ENCODE measurements at regions not wholly inside any gene's neighbourhood (a gene's known extent, or its start where the extent isn't known, plus 50 kb on each side); places are given as distances from the start of the nearest gene placed in this dataset.

- Histone ChIP-seq H3K9me3 (no peaks in the 10 kb centered on the region), H3K36me3 (ENCODE audit: control insufficient read depth in 2 of 2, extremely low read depth in 1 of 2, insufficient read depth in 1 of 2, low read length in 1 of 2) (no peaks in the 10 kb centered on the region), H3K27ac (ENCODE audit: low read length) (no peak overlapping the region), H3K4me3 (ENCODE audit: control insufficient read depth in 1 of 2, extremely low read depth in 1 of 2, low read length in 1 of 2) (no peak overlapping the region), H3K27me3 (replicated peaks in 1 of 2; ENCODE audit: control insufficient read depth in 2 of 2, extremely low read depth in 1 of 2, insufficient read depth in 2 of 2, low read length in 1 of 2) (no peaks in the 10 kb centered on the region), H3K4me1 (ENCODE audit: control insufficient read depth in 1 of 2, extremely low read depth in 1 of 2, insufficient read depth in 2 of 2, low read length in 2 of 2) (no peaks in the 10 kb centered on the region)
- Mint-ChIP-seq H3K27me3 (no peaks in the 10 kb centered on the region), H3K27ac (no peak overlapping the region), H3K9me3 (peaks cover 10 to 19% (median 16%) of the 10 kb centered on the region in 3 donors), H3K36me3 (no peaks in the 10 kb centered on the region), H3K4me1 (no peaks in the 10 kb centered on the region), H3K4me3 (no peak overlapping the region)
- CTCF ChIA-PET: no interaction called here
- POLR2A ChIA-PET: no interaction called here
- ATAC-seq (replicated peaks in 1 of 4): no peak
- DNase-seq: no peak
Observed at GRCh38 chr14:42814817-42815216, 1208.1 kb downstream of the LRFN5 start.

- Histone ChIP-seq H3K4me3 (ENCODE audit: control insufficient read depth in 1 of 2, extremely low read depth in 1 of 2, low read length in 1 of 2) (no peak overlapping the region), H3K4me1 (ENCODE audit: control insufficient read depth in 1 of 2, extremely low read depth in 1 of 2, insufficient read depth in 2 of 2, low read length in 2 of 2) (no peaks in the 10 kb centered on the region), H3K27me3 (replicated peaks in 1 of 2; ENCODE audit: control insufficient read depth in 2 of 2, extremely low read depth in 1 of 2, insufficient read depth in 2 of 2, low read length in 1 of 2) (no peaks in the 10 kb centered on the region), H3K36me3 (ENCODE audit: control insufficient read depth in 2 of 2, extremely low read depth in 1 of 2, insufficient read depth in 1 of 2, low read length in 1 of 2) (no peaks in the 10 kb centered on the region), H3K9me3 (no peaks in the 10 kb centered on the region), H3K27ac (ENCODE audit: low read length) (no peak overlapping the region)
- DNase-seq (no peak), ATAC-seq (replicated peaks in 1 of 4) (no peak)
- Mint-ChIP-seq H3K27me3 (no peaks in the 10 kb centered on the region), H3K27ac (no peak overlapping the region), H3K9me3 (peaks cover 0 to 4% (median 0%) of the 10 kb centered on the region in 3 donors), H3K4me1 (no peaks in the 10 kb centered on the region), H3K36me3 (no peaks in the 10 kb centered on the region), H3K4me3 (no peak overlapping the region)
- WGBS (ENCODE audit: insufficient coverage): no CpG with 5 or more reads among the region's 2 CpGs
- CTCF ChIA-PET: no interaction called here
- POLR2A ChIA-PET: no interaction called here
Observed at GRCh38 chr14:42806909-42807315, 1200.2 kb downstream of the LRFN5 start.

- H3K9me3 Mint-ChIP-seq: peaks cover 0 to 12% (median 4%) of the 10 kb centered on the region in 3 donors
- Histone ChIP-seq H3K27me3 (replicated peaks in 1 of 2; ENCODE audit: control insufficient read depth in 2 of 2, extremely low read depth in 1 of 2, insufficient read depth in 2 of 2, low read length in 1 of 2) (no peaks in the 10 kb centered on the region), H3K27ac (ENCODE audit: low read length) (no peak overlapping the region), H3K36me3 (ENCODE audit: control insufficient read depth in 2 of 2, extremely low read depth in 1 of 2, insufficient read depth in 1 of 2, low read length in 1 of 2) (no peaks in the 10 kb centered on the region), H3K9me3 (peaks cover 2% of the 10 kb centered on the region), H3K4me1 (ENCODE audit: control insufficient read depth in 1 of 2, extremely low read depth in 1 of 2, insufficient read depth in 2 of 2, low read length in 2 of 2) (no peaks in the 10 kb centered on the region), H3K4me3 (ENCODE audit: control insufficient read depth in 1 of 2, extremely low read depth in 1 of 2, low read length in 1 of 2) (no peak overlapping the region)
- H3K27me3 Mint-ChIP-seq: no peaks in the 10 kb centered on the region
- no peak overlapping the region for H3K27ac Mint-ChIP-seq
- ChIA-PET POLR2A (no interaction called here), CTCF (no interaction called here)
- H3K4me3 Mint-ChIP-seq: no peak overlapping the region
- WGBS (ENCODE audit: insufficient coverage): 87% methylated on average over 3 of the region's 4 CpGs
- DNase-seq (no peak), ATAC-seq (replicated peaks in 1 of 4) (no peak)
- no peaks in the 10 kb centered on the region for H3K4me1 Mint-ChIP-seq
- no peaks in the 10 kb centered on the region for H3K36me3 Mint-ChIP-seq
Observed at GRCh38 chr14:42804141-42804540, 1197.5 kb downstream of the LRFN5 start.

GRCh38 chr14:42802346-42802745 lies 1195.7 kb downstream of the LRFN5 start:
- Histone ChIP-seq H3K4me1 (ENCODE audit: control insufficient read depth in 1 of 2, extremely low read depth in 1 of 2, insufficient read depth in 2 of 2, low read length in 2 of 2) (no peaks in the 10 kb centered on the region), H3K27me3 (replicated peaks in 1 of 2; ENCODE audit: control insufficient read depth in 2 of 2, extremely low read depth in 1 of 2, insufficient read depth in 2 of 2, low read length in 1 of 2) (no peaks in the 10 kb centered on the region), H3K27ac (ENCODE audit: low read length) (no peak overlapping the region), H3K36me3 (ENCODE audit: control insufficient read depth in 2 of 2, extremely low read depth in 1 of 2, insufficient read depth in 1 of 2, low read length in 1 of 2) (no peaks in the 10 kb centered on the region), H3K4me3 (ENCODE audit: control insufficient read depth in 1 of 2, extremely low read depth in 1 of 2, low read length in 1 of 2) (no peak overlapping the region), H3K9me3 (peaks cover 2% of the 10 kb centered on the region)
- Mint-ChIP-seq H3K4me3 (no peak overlapping the region), H3K27me3 (no peaks in the 10 kb centered on the region), H3K36me3 (no peaks in the 10 kb centered on the region), H3K4me1 (no peaks in the 10 kb centered on the region), H3K9me3 (peaks cover 11 to 26% (median 11%) of the 10 kb centered on the region in 3 donors), H3K27ac (no peak overlapping the region)
- no CpG with 5 or more reads among the region's 1 CpG for WGBS (ENCODE audit: insufficient coverage)
- DNase-seq: no peak
- ChIA-PET CTCF (no interaction called here), POLR2A (no interaction called here)
- ATAC-seq (replicated peaks in 1 of 4): no peak

- H3K27ac Mint-ChIP-seq: no peak overlapping the region
- CTCF ChIA-PET: no interaction called here
- no CpG with 5 or more reads among the region's 1 CpG for WGBS (ENCODE audit: insufficient coverage)
- no peak overlapping the region for H3K4me3 Mint-ChIP-seq
- H3K4me1 Mint-ChIP-seq: no peaks in the 10 kb centered on the region
- H3K27me3 Mint-ChIP-seq: no peaks in the 10 kb centered on the region
- POLR2A ChIA-PET: no interaction called here
- Histone ChIP-seq H3K27me3 (replicated peaks in 1 of 2; ENCODE audit: control insufficient read depth in 2 of 2, extremely low read depth in 1 of 2, insufficient read depth in 2 of 2, low read length in 1 of 2) (no peaks in the 10 kb centered on the region), H3K36me3 (ENCODE audit: control insufficient read depth in 2 of 2, extremely low read depth in 1 of 2, insufficient read depth in 1 of 2, low read length in 1 of 2) (no peaks in the 10 kb centered on the region), H3K27ac (ENCODE audit: low read length) (no peak overlapping the region), H3K9me3 (no peaks in the 10 kb centered on the region), H3K4me1 (ENCODE audit: control insufficient read depth in 1 of 2, extremely low read depth in 1 of 2, insufficient read depth in 2 of 2, low read length in 2 of 2) (no peaks in the 10 kb centered on the region), H3K4me3 (ENCODE audit: control insufficient read depth in 1 of 2, extremely low read depth in 1 of 2, low read length in 1 of 2) (no peak overlapping the region)
- DNase-seq (no peak), ATAC-seq (replicated peaks in 1 of 4) (no peak)
- no peaks in the 10 kb centered on the region for H3K36me3 Mint-ChIP-seq
- H3K9me3 Mint-ChIP-seq: peaks cover 7 to 18% (median 17%) of the 10 kb centered on the region in 3 donors
Observed at GRCh38 chr14:42792166-42792565, 1185.5 kb downstream of the LRFN5 start.

GRCh38 chr14:42782754-42783153 lies 1176.1 kb downstream of the LRFN5 start:
- no peak overlapping the region for H3K27ac Mint-ChIP-seq
- no peaks in the 10 kb centered on the region for H3K4me1 Mint-ChIP-seq
- H3K4me3 Mint-ChIP-seq: no peak overlapping the region
- Histone ChIP-seq H3K27ac (ENCODE audit: low read length) (no peak overlapping the region), H3K4me3 (ENCODE audit: control insufficient read depth in 1 of 2, extremely low read depth in 1 of 2, low read length in 1 of 2) (no peak overlapping the region), H3K9me3 (no peaks in the 10 kb centered on the region), H3K4me1 (ENCODE audit: control insufficient read depth in 1 of 2, extremely low read depth in 1 of 2, insufficient read depth in 2 of 2, low read length in 2 of 2) (no peaks in the 10 kb centered on the region), H3K27me3 (replicated peaks in 1 of 2; ENCODE audit: control insufficient read depth in 2 of 2, extremely low read depth in 1 of 2, insufficient read depth in 2 of 2, low read length in 1 of 2) (no peaks in the 10 kb centered on the region), H3K36me3 (ENCODE audit: control insufficient read depth in 2 of 2, extremely low read depth in 1 of 2, insufficient read depth in 1 of 2, low read length in 1 of 2) (no peaks in the 10 kb centered on the region)
- ATAC-seq (replicated peaks in 1 of 4): no peak
- H3K9me3 Mint-ChIP-seq: peaks cover 13 to 20% (median 17%) of the 10 kb centered on the region in 3 donors
- H3K36me3 Mint-ChIP-seq: no peaks in the 10 kb centered on the region
- no peak for DNase-seq
- CTCF ChIA-PET: no interaction called here
- WGBS (ENCODE audit: insufficient coverage): no CpG with 5 or more reads among the region's 3 CpGs
- no peaks in the 10 kb centered on the region for H3K27me3 Mint-ChIP-seq
- POLR2A ChIA-PET: no interaction called here

- Histone ChIP-seq H3K9me3 (no peaks in the 10 kb centered on the region), H3K27me3 (replicated peaks in 1 of 2; ENCODE audit: control insufficient read depth in 2 of 2, extremely low read depth in 1 of 2, insufficient read depth in 2 of 2, low read length in 1 of 2) (no peaks in the 10 kb centered on the region), H3K27ac (ENCODE audit: low read length) (no peak overlapping the region), H3K4me3 (ENCODE audit: control insufficient read depth in 1 of 2, extremely low read depth in 1 of 2, low read length in 1 of 2) (no peak overlapping the region), H3K4me1 (ENCODE audit: control insufficient read depth in 1 of 2, extremely low read depth in 1 of 2, insufficient read depth in 2 of 2, low read length in 2 of 2) (no peaks in the 10 kb centered on the region), H3K36me3 (ENCODE audit: control insufficient read depth in 2 of 2, extremely low read depth in 1 of 2, insufficient read depth in 1 of 2, low read length in 1 of 2) (no peaks in the 10 kb centered on the region)
- POLR2A ChIA-PET: no interaction called here
- ATAC-seq (replicated peaks in 1 of 4) (no peak), DNase-seq (no peak)
- CTCF ChIA-PET: no interaction called here
- H3K36me3 Mint-ChIP-seq: no peaks in the 10 kb centered on the region
- H3K4me3 Mint-ChIP-seq: no peak overlapping the region
- no peak overlapping the region for H3K27ac Mint-ChIP-seq
- H3K27me3 Mint-ChIP-seq: no peaks in the 10 kb centered on the region
- no peaks in the 10 kb centered on the region for H3K4me1 Mint-ChIP-seq
- no CpG with 5 or more reads among the region's 2 CpGs for WGBS (ENCODE audit: insufficient coverage)
- peaks cover 11 to 13% (median 12%) of the 10 kb centered on the region in 3 donors for H3K9me3 Mint-ChIP-seq
Observed at GRCh38 chr14:42778984-42779383, 1172.3 kb downstream of the LRFN5 start.
